Ovary (tissue), 7 donors: ENCODE measurements at regions not wholly inside any gene's neighbourhood (a gene's known extent, or its start where the extent isn't known, plus 50 kb on each side); places are given as distances from the start of the nearest gene placed in this dataset.

Source experiments
- DNase-seq, 5 donors: peaks; one replicate each; pipeline ENCODE4 v3.0.0-alpha.2; 2019 to 2020
- H3K27ac ChIP-seq, 2 donors: fragments of 200-600 bp; one replicate each; pipeline versions ENCODE4 v1.5.1 to v1.8.0; 2019 to 2022
- H3K27me3 ChIP-seq: fragments of 200-600 bp; one replicate; pipeline ENCODE4 v1.8.0; 2022
- H3K36me3 ChIP-seq: fragments of 200-600 bp; sonication (generic); one replicate; pipeline ENCODE4 v1.5.1; 2019
- H3K4me1 ChIP-seq: one replicate; pipeline ENCODE4 v1.8.1; 2013; ENCODE audit warnings: mild to moderate bottlenecking, moderate library complexity; ENCODE audit not compliant: insufficient read depth
- H3K4me3 ChIP-seq: fragments of 200-600 bp; sonication (generic); one replicate; pipeline ENCODE4 v1.5.1; 2017
- H3K9me3 ChIP-seq, 2 donors: fragments of 200-600 bp in 1 of 2; sonication (generic) in 1 of 2; one replicate each; pipeline versions ENCODE4 v1.5.1 to v1.8.1; 2013 to 2019; ENCODE audit warnings: mild to moderate bottlenecking in 1 of 2, moderate library complexity in 1 of 2
- CTCF ChIP-seq, 3 donors: fragments of 450-650 bp in 2 of 3; fragments of 200-600 bp in 1 of 3; IDR thresholded peaks; one replicate each; pipeline versions ENCODE4 v1.5.1 to v1.8.0; 2016 to 2022; ENCODE audit warnings: antibody characterized with exemption in 3 of 3, mild to moderate bottlenecking in 1 of 3
- EP300 ChIP-seq: sonication (generic); formaldehyde crosslinking; IDR thresholded peaks from one replicate; pipeline ENCODE4 v1.6.1; 2017; ENCODE audit warnings: antibody characterized with exemption
- POLR2A ChIP-seq: fragments of 450-650 bp; IDR thresholded peaks from one replicate; pipeline ENCODE4 v1.6.1; 2017; ENCODE audit warnings: antibody characterized with exemption, mild to moderate bottlenecking, moderate library complexity
- WGBS, 3 donors: extraction: QIAGEN DNeasy Blood & Tissue Kit in 1 of 3; methylation state at CpG; one replicate each; pipeline versions ENCODE4 v1.1.5 to v1.1.7; 2013 to 2017; 5-methylcytosine and 5-hydroxymethylcytosine counted together
- intact Hi-C, 4 donors: fragments of 100-400 bp; cut with DNase I; formaldehyde crosslinking; loops; one replicate each; pipeline versions ENCODE4 v1.11.0 to v1.15.1; 2022 to 2023
- donor health status: DM: no; HTN: no; CAD: no; lungs with moderate emphysema.
- donor health status: DM: no; HTN: no; CAD: no.
- donor health status: Bipolar disorder and iron deficiency.
- donor health status: DM: no; HTN: no; CAD: no.
- donor health status: DM: yes; HTN: yes; CAD: no.

GRCh38 chr4:13108096-13108495 is 376.0 kb downstream of the RAB28 start:
- intact Hi-C loops = no loop called here
- no peak overlapping the region for H3K27ac ChIP-seq
- no peak overlapping the region for H3K4me3 ChIP-seq
- H3K36me3 ChIP-seq = no peaks in the 10 kb centered on the region
- H3K27me3 ChIP-seq = no peaks in the 10 kb centered on the region
- TF ChIP-seq CTCF (IDR thresholded peaks at IDR 0.05) = no peak
- no peak for TF ChIP-seq EP300
- TF ChIP-seq POLR2A = no peak
- H3K9me3 ChIP-seq = no peaks in the 10 kb centered on the region
- WGBS, 3 donors = 86 to 95% (median 90%) methylated on average over 1 of the region's 1 CpG
- H3K4me1 ChIP-seq = no peaks in the 10 kb centered on the region
- DNase-seq = no peak

DNA sequence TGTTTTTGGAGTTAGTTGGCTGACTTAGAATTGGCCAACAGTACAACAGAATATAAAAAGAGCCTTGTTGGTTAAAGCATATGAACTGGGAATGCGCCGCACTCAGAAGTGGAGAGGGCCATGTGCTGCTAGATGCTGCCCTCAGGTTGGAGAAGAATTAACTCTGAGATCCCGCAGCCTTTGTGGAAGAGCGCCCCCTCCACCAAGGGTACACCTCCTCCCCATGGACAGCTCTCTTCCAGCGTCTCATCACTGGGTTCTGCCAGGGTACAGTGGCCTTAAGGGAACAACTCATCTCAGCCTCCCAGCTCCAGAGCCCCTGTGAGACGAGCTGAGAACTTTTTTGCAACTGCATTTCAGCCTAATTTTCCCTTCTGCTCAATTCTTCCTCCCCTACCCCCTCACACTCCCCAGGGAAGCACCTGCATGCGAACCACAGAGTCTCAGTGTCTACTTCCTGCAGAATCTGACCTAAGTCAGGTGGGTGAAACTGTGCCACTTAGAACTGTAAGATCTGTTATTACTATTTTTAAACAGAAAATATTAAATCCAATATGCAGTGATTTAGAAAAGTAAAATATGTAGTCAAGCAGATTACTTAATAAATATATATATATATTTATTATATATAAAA is 380.6 kb downstream of the RAB28 start:
- no peak overlapping the region for H3K27ac ChIP-seq
- DNase-seq = no peak
- no peaks in the 10 kb centered on the region for H3K4me1 ChIP-seq
- H3K36me3 ChIP-seq = no peaks in the 10 kb centered on the region
- intact Hi-C loops = no loop called here
- no peaks in the 10 kb centered on the region for H3K9me3 ChIP-seq
- no peak overlapping the region for H3K4me3 ChIP-seq
- 77 to 85% (median 77%) methylated on average over 7 of the region's 7 CpGs for WGBS, 3 donors
- no peak for TF ChIP-seq CTCF (IDR thresholded peaks at IDR 0.05)
- no peak for TF ChIP-seq POLR2A
- no peak for TF ChIP-seq EP300
- no peaks in the 10 kb centered on the region for H3K27me3 ChIP-seq

- intact Hi-C loops = no loop called here
- 79 to 91% (median 83%) methylated on average over 6 of the region's 6 CpGs for WGBS, 3 donors
- H3K4me3 ChIP-seq = no peak overlapping the region
- H3K27me3 ChIP-seq = no peaks in the 10 kb centered on the region
- no peaks in the 10 kb centered on the region for H3K9me3 ChIP-seq
- H3K36me3 ChIP-seq = no peaks in the 10 kb centered on the region
- DNase-seq = no peak
- H3K27ac ChIP-seq = no peak overlapping the region
- no peak for TF ChIP-seq POLR2A
- no peak for TF ChIP-seq EP300
- no peak for TF ChIP-seq CTCF (IDR thresholded peaks at IDR 0.05)
- H3K4me1 ChIP-seq = no peaks in the 10 kb centered on the region
Measured at GRCh38 chr4:13102092-13102742, 381.9 kb downstream of the RAB28 start.

- H3K27ac ChIP-seq = no peak overlapping the region
- no peak overlapping the region for H3K4me3 ChIP-seq
- no peaks in the 10 kb centered on the region for H3K4me1 ChIP-seq
- intact Hi-C loops = no loop called here
- H3K9me3 ChIP-seq = no peaks in the 10 kb centered on the region
- no peaks in the 10 kb centered on the region for H3K36me3 ChIP-seq
- DNase-seq = no peak
- no peaks in the 10 kb centered on the region for H3K27me3 ChIP-seq
- 80 to 83% (median 82%) methylated on average over 3 of the region's 3 CpGs for WGBS, 3 donors
- TF ChIP-seq CTCF (IDR thresholded peaks at IDR 0.05) (no peak), POLR2A (no peak), EP300 (no peak)
Measured at GRCh38 chr4:13097971-13098370, 386.2 kb downstream of the RAB28 start.
